Right atrium auricular region (tissue), 2 donors: ENCODE measurements at regions not wholly inside any gene's neighbourhood (a gene's known extent, or its start where the extent isn't known, plus 50 kb on each side); places are given as distances from the start of the nearest gene placed in this dataset.

Experiments used
- DNase-seq: peaks from one replicate; pipeline ENCODE4 v3.0.0-alpha.2; 2019; ENCODE audit warnings: low spot score
- H3K27ac ChIP-seq, 2 donors: fragments of 200-600 bp; sonication (generic); 1 replicate in 1 of 2; 2 replicates in 1 of 2; pipeline ENCODE4 v1.5.1; 2016 to 2019
- H3K27me3 ChIP-seq, 2 donors: fragments of 200-600 bp; sonication (generic); one replicate each; pipeline versions ENCODE4 v1.5.1 to v1.6.0; 2017 to 2019
- H3K36me3 ChIP-seq: fragments of 200-600 bp; sonication (generic); one replicate; pipeline ENCODE4 v1.5.1; 2016
- H3K4me1 ChIP-seq, 2 donors: fragments of 200-600 bp; sonication (generic); one replicate each; pipeline versions ENCODE4 v1.5.1 to v1.6.0; 2017 to 2019
- H3K4me3 ChIP-seq, 2 donors: fragments of 200-600 bp; sonication (generic); 1 replicate in 1 of 2; 2 replicates in 1 of 2; pipeline ENCODE4 v1.5.1; 2017 to 2019; ENCODE audit warnings: mild to moderate bottlenecking in 1 of 2, moderate library complexity in 1 of 2
- H3K9me3 ChIP-seq, 2 donors: fragments of 200-600 bp; sonication (generic); one replicate each; pipeline ENCODE4 v1.5.1; 2019
- CTCF ChIP-seq, 2 donors: fragments of 200-600 bp; sonication (generic); IDR thresholded peaks; one replicate each; pipeline ENCODE4 v1.5.1; 2019; ENCODE audit warnings: antibody characterized with exemption in 2 of 2

GRCh38 chr1:99557546-99558202 lies 88.2 kb upstream of the PALMD start:
- Histone ChIP-seq H3K27me3 (no peaks in the 10 kb centered on the region), H3K9me3 (no peaks in the 10 kb centered on the region), H3K36me3 (no peaks in the 10 kb centered on the region), H3K4me3 (no peak overlapping the region), H3K27ac (no peak overlapping the region), H3K4me1 (no peaks in the 10 kb centered on the region)
- no peak for DNase-seq
- TF ChIP-seq CTCF (IDR thresholded peaks at IDR 0.05), result no peak

DNA sequence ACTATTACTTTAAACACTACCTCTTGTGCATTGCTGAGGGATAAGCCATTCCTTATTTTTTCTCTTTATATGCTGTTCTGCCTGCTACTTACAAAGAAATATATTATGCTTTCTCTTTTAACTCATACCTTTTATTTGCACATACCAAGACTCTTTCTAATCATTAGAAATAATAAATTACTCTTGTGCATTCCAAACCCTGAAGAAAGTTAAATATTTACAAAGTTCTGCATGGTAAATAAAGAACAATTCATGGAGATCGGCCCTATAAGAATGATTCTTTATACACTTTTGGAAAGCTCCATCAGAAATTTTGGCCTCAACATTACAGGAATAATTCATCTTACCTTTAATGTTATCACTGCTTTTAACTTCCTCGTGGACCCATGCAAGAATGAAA lies 86.7 kb upstream of the PALMD start:
- Histone ChIP-seq H3K27ac (no peak overlapping the region), H3K27me3 (no peaks in the 10 kb centered on the region), H3K4me1 (no peaks in the 10 kb centered on the region), H3K9me3 (no peaks in the 10 kb centered on the region), H3K4me3 (no peak overlapping the region), H3K36me3 (no peaks in the 10 kb centered on the region)
- no peak for DNase-seq
- no peak for TF ChIP-seq CTCF (IDR thresholded peaks at IDR 0.05)

DNA sequence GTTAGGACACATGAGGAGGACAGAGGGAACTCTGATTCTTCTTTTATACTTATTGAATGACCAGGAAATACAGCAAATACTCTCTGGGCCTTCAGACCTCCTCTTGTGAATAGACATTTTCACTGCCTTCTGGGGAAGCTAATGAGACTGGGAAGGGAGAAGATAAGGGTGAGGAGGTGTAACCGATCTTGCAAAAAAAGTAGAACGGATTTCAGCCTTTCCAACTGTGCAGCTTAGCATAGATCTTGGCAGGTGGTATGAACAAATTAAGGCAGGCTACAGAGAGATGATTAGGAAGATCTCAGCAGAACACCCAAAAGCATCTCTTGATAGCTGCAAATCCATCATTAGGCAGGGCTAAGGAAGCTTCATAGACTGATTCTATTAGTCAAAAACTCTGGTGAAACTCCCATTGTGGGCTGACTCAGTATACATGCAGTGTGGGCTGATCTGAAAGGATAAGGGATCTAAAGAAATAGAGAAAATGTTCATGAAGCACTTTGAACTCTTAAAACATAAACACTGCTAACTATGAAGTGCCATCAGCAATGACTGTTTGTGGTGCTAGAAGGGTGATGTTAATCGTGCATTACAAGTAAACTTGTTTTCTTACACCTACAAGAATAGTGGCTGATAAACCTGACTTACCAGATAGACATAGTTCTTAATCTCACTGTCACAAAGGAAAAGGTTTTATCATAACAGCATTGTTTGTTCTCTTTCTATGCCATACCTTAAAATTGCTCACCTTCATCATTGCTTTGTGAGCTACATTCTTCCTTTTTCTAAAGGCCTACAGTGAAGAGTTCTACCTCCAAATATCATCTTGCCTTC lies 85.5 kb upstream of the PALMD start:
- TF ChIP-seq CTCF (IDR thresholded peaks at IDR 0.05), result no peak
- no peaks in the 10 kb centered on the region for H3K27me3 ChIP-seq

DNA sequence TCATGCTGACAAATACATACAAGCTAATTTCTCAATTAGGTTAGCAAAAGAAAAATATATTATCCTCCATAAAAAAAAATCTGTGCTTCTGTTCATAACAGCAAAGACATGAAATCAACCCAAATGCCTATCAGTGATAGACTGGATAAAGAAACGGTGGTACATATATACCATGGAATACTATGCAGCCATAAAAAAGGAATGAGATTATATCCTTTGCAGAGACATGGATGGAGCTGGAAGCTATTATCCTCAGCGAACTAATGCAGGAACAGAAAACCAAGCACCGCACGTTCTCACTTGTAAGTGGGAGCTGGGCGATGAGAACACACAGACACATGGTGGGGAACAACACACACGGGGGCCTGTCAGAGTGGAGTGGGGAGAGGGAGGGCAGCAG lies 84.0 kb upstream of the PALMD start:
- Histone ChIP-seq H3K27ac (no peak overlapping the region), H3K36me3 (no peaks in the 10 kb centered on the region), H3K4me1 (no peaks in the 10 kb centered on the region), H3K4me3 (no peak overlapping the region), H3K9me3 (peaks cover 0 to 7% of the 10 kb centered on the region in 2 donors), H3K27me3 (no peaks in the 10 kb centered on the region)
- no peak for TF ChIP-seq CTCF (IDR thresholded peaks at IDR 0.05)
- DNase-seq, result no peak

More for the DNA sequence above, 85.5 kb upstream of the PALMD start:
- Histone ChIP-seq H3K4me3 (no peak overlapping the region), H3K4me1 (no peaks in the 10 kb centered on the region), H3K36me3 (no peaks in the 10 kb centered on the region), H3K27ac (no peak overlapping the region), H3K9me3 (peaks cover 0 to 7% of the 10 kb centered on the region in 2 donors)
- no peak for DNase-seq

GRCh38 chr1:99565606-99566289 lies 80.2 kb upstream of the PALMD start:
- no peak overlapping the region for H3K27ac ChIP-seq
- H3K9me3 ChIP-seq, result peaks cover 0 to 7% of the 10 kb centered on the region in 2 donors
- DNase-seq, result no peak
- no peaks in the 10 kb centered on the region for H3K36me3 ChIP-seq
- TF ChIP-seq CTCF (IDR thresholded peaks at IDR 0.05), result no peak
- no peaks in the 10 kb centered on the region for H3K27me3 ChIP-seq
- H3K4me3 ChIP-seq, result no peak overlapping the region
- no peaks in the 10 kb centered on the region for H3K4me1 ChIP-seq
